Cardiac fibroblast (primary cell): ENCODE measurements at regions not wholly inside any gene's neighbourhood (a gene's known extent, or its start where the extent isn't known, plus 50 kb on each side); places are given as distances from the start of the nearest gene placed in this dataset.
"Not testable (repeated sequence)": the region's sequence is repeated elsewhere in the genome, so short reads cannot be mapped to it uniquely, and the experiment has no call there.

Experiments
- DNase-seq, 2 donors: peaks; one replicate each; pipeline versions ENCODE4 v3.0.0 to v3.0.0-alpha.2; 2010; ENCODE audit warnings: low read depth in 2 of 2
- H3K4me3 ChIP-seq, 2 donors: replicated peaks in 1 of 2; 1 replicate in 1 of 2; 2 replicates in 1 of 2; pipeline ENCODE4 v1.5.1; 2011; ENCODE audit warnings: low read depth in 2 of 2, low read length in 2 of 2, mild to moderate bottlenecking in 2 of 2, moderate library complexity in 1 of 2
- TF ChIP-seq, protein P1 (sequence below): IDR thresholded peaks from one replicate; pipeline ENCODE4 v1.5.1; 2011; ENCODE audit warnings: low read depth, mild to moderate bottlenecking, low read length, inconsistent platforms

DNA sequence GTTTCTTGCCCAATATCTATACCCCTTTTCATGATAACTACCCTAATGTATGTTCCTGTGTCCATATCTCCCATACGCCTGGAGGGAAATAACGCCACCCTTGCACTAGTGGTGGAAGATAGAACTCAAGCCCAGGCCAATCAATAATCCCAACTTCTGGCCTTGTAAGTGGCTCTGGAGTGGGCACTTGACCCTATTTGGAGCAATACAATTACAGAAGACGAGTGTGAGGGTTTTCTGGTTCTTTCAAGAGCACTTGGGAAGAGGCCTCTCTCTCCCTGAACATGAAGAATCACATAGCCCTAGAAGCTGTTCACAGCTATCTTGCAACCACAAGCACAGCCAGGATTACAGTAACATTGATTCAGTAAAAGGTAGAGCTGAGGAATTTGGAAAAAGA is 217.9 kb downstream of the RAB11FIP4 start:
- no peak for DNase-seq
- no peak overlapping the region for H3K4me3 ChIP-seq
- TF ChIP-seq, protein P1, sequence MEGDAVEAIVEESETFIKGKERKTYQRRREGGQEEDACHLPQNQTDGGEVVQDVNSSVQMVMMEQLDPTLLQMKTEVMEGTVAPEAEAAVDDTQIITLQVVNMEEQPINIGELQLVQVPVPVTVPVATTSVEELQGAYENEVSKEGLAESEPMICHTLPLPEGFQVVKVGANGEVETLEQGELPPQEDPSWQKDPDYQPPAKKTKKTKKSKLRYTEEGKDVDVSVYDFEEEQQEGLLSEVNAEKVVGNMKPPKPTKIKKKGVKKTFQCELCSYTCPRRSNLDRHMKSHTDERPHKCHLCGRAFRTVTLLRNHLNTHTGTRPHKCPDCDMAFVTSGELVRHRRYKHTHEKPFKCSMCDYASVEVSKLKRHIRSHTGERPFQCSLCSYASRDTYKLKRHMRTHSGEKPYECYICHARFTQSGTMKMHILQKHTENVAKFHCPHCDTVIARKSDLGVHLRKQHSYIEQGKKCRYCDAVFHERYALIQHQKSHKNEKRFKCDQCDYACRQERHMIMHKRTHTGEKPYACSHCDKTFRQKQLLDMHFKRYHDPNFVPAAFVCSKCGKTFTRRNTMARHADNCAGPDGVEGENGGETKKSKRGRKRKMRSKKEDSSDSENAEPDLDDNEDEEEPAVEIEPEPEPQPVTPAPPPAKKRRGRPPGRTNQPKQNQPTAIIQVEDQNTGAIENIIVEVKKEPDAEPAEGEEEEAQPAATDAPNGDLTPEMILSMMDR = no peak

DNA sequence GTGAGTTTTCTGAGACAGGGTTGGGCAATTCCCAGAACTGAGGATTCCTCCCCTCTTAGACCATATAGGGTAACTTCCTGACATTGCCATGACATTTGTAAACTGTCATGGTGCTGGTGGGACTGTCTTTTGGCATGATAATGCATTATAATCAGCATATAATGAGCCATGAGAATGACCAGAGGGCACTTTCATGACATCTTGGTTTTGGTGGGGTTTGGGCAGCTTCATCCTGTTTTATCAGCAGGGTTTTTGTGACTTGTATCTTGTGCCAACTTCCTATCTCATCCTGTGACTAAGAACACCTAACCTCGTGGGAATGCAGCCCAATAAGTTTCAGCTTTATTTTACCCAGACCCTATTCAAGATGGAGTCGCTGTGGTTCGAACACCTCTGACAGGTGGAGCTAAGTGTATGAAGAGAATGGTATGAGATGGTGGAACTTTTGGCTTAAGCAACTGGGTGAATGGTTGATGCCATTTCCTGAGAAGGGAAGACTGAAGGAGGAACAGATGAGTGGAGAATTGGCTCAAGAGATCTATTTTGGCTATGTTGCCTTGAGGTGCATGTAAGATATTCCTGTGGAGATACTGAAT is 217.3 kb downstream of the RAB11FIP4 start:
- TF ChIP-seq, protein P1 = no peak
- DNase-seq = no peak
- no peak overlapping the region for H3K4me3 ChIP-seq

DNA sequence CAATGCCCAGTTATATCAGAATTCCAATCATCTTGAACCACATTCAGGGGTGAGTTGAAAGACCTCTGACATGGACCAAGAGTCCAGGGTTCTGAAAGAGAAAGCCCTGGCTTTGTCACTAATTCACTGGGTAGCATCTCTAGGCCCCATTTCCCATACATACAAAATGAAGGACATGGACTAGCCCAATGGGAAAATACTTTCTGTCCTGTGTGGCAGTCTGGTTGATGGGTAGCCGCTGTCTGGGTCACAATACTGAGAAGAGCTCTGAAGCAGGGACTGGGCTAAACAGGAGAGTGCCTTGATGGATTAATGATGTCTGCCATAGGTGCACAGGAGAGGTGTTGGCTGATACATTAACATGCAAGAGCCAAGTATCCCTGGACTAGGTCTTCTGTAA is 214.3 kb downstream of the RAB11FIP4 start:
- no peak for DNase-seq
- TF ChIP-seq, protein P1 = no peak

DNA sequence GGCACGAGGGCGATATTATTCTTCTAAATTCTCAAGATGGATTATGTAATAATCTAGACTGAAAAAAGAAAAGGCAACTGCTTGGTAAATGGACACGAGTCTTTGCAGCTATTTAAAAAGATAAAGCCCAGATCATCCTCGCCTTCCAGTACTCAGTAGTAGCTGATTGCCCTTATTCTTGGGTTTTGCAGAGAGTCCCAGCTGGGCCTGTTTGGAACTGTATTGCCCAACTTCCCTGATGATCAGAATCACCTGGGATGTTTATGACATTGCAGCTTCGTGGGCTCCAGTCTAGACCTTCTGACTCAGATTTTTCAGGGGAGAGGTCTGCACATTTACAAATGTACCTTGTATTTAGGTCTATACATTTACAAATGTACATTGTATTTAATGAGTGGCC is 213.5 kb downstream of the RAB11FIP4 start:
- DNase-seq = no peak
- H3K4me3 ChIP-seq = no peak overlapping the region
- TF ChIP-seq, protein P1 = no peak

More for the DNA sequence above, 214.3 kb downstream of the RAB11FIP4 start:
- H3K4me3 ChIP-seq = no peak overlapping the region

DNA sequence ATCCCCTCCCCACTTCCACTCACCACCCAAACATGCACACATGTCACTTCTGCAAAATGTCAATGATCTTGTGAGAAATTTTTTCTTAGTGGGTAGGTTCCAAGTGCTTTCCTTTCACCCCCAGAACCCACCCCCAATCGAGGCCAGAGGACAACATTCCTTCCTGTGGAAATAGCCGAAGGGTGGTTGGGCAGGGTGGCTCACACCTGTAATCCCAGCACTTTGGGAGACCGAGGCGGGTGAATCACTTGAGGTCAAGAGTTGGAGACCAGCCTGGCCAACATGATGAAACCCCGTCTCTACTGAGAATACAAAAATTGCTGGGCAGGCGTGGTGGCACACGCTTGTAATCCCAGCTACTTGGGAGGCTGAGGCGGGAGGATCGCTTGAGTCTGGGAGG is 208.7 kb downstream of the RAB11FIP4 start:
- DNase-seq, H3K4me3 ChIP-seq: not testable (repeated sequence)

DNA sequence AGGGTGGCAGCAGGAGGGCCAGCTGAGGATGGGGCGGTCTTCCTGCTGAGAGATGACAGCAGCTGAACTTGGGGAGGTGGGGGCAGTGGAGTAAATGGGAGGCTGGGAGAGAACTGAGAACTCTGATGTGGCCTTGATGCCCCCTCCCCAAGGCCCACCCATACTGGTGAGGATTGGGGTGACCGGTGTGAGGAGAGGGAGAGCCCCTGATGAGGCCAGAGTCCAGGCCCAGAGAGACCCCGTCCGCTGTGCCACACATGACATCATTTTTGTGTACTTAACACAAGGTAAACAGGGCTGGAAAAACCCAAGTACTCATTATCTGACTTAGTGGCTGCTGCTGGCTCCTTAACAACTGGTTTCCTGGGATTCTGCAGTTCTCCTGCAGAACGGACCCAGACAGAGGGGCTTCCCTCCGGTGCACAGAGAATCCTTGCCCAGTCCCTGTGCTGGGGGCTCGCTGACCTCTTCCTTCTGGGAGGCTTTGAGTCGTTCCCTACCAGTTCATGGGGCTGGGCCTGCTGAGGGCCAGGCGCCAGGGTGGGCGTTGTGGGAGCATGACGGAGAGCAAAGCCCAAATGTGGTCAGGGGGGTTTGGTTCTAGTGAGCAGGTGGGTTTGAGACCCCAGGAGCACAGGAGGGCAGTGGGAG is 207.6 kb downstream of the RAB11FIP4 start:
- no peak overlapping the region for H3K4me3 ChIP-seq
- TF ChIP-seq, protein P1 = no peak
- peak in 1 of 2 donors; percentile 42 for DNase-seq

DNA sequence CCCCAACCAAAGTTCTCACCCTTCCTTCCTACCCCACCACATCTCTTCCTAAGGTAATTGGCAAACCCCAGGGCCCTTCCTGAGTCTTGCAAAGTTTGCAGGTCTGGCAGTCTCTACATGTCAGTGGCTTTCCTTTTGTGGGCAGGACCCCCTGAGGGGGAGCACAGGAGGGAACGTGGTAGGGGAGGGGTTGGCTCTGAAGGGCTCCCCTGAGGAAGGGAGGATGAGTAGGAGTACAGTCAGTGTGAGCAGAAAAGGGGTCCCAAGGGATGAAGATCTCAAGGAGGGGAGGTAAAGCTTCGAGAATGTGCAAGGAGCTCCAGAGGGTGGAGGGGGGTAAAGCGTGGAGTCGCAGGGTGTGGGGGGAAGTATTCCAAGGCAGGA is 206.9 kb downstream of the RAB11FIP4 start:
- DNase-seq = no peak
- H3K4me3 ChIP-seq = no peak overlapping the region
- TF ChIP-seq, protein P1 = no peak
